HAP-1 (cell line): ENCODE measurements at regions not wholly inside any gene's neighbourhood (a gene's known extent, or its start where the extent isn't known, plus 50 kb on each side); places are given as distances from the start of the nearest gene placed in this dataset.

Experiments
- DNase-seq, 2 experiments: peaks; one replicate each; pipeline ENCODE4 v3.0.0-alpha.2; 2016 to 2020; ENCODE audit warnings: low spot score in 2 of 2
- H3K27me3 ChIP-seq: fragments of 250-450 bp; sonication (Bioruptor Pico); 2 replicates; pipeline ENCODE4 v1.5.1; 2020; ENCODE audit warnings: low read depth, mild to moderate bottlenecking, moderate library complexity
- H3K36me3 ChIP-seq: fragments of 250-450 bp; sonication (Bioruptor Pico); replicated peaks from 2 replicates; pipeline ENCODE4 v1.5.1; 2020; ENCODE audit warnings: mild to moderate bottlenecking
- H3K4me1 ChIP-seq: fragments of 250-450 bp; sonication (Bioruptor Pico); 2 replicates; pipeline ENCODE4 v1.5.1; 2020; ENCODE audit warnings: mild to moderate bottlenecking
- H3K4me3 ChIP-seq: fragments of 250-450 bp; sonication (Bioruptor Pico); 2 replicates; pipeline ENCODE4 v1.5.1; 2020; ENCODE audit warnings: mild to moderate bottlenecking, moderate library complexity
- H3K9me3 ChIP-seq: fragments of 250-450 bp; sonication (Bioruptor Pico); 2 replicates; pipeline ENCODE4 v1.5.1; 2020; ENCODE audit warnings: mild to moderate bottlenecking, moderate library complexity
- in situ Hi-C: fragments of 300-500 bp; cut with MboI; formaldehyde crosslinking; loops from 3 replicates; pipeline ENCODE4 v1.14.3; 2020; ENCODE audit warnings: low sequenced_read_pairs, inconsistent platforms, mixed read lengths

- H3K36me3 ChIP-seq = no peaks in the 10 kb centered on the region
- no peaks in the 10 kb centered on the region for H3K9me3 ChIP-seq
- in situ Hi-C loops = no loop called here
- H3K4me1 ChIP-seq = no peaks in the 10 kb centered on the region
- H3K27me3 ChIP-seq = no peaks in the 10 kb centered on the region; the same call in 1 of the 2 replicates
- no peak for DNase-seq
- H3K4me3 ChIP-seq = no peak overlapping the region
These were observed 186.8 kb downstream of the NDFIP2 start for GRCh38 chr13:79667771-79668170.

DNA sequence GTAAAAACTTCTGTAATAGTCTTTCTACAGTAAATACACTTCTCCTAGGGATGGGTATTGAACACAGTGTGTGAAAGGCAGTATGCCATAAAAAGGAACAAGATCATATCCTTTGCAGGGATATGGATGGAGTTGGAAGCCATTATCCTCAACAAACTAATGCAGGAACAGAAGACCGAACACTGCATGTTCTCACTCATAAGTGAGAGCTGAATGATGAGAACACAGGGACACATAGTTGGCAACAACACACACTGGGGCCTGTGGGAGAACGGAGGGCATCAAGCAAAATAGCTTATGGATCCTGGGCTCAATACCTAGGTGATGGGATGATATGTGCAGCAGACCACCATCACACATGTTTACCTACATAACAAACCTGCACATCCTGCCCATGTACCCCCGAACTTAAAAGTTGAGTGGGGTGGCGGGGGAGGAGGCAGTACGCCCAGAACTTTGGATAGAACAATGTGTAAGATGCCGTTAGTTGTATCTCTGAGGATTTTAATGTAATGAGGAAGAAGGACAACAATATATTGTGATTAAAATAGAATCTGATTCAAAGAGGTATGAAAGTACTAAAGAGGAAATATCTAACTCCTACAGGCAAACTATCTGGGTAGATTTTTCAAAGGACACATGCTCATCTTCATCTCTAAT, 183.2 kb downstream of the NDFIP2 start:
- H3K9me3 ChIP-seq = no peaks in the 10 kb centered on the region
- no peaks in the 10 kb centered on the region; the same call in none of the 2 replicates for H3K27me3 ChIP-seq
- DNase-seq = no peak
- H3K36me3 ChIP-seq = no peaks in the 10 kb centered on the region
- in situ Hi-C loops = no loop called here
- no peak overlapping the region for H3K4me3 ChIP-seq
- no peaks in the 10 kb centered on the region for H3K4me1 ChIP-seq

GRCh38 chr13:79663435-79663834, 182.5 kb downstream of the NDFIP2 start:
- Histone ChIP-seq H3K9me3 (no peaks in the 10 kb centered on the region), H3K4me1 (no peaks in the 10 kb centered on the region), H3K4me3 (no peak overlapping the region), H3K36me3 (no peaks in the 10 kb centered on the region), H3K27me3 (no peaks in the 10 kb centered on the region; the same call in none of the 2 replicates)
- in situ Hi-C loops = no loop called here
- DNase-seq = no peak

DNA sequence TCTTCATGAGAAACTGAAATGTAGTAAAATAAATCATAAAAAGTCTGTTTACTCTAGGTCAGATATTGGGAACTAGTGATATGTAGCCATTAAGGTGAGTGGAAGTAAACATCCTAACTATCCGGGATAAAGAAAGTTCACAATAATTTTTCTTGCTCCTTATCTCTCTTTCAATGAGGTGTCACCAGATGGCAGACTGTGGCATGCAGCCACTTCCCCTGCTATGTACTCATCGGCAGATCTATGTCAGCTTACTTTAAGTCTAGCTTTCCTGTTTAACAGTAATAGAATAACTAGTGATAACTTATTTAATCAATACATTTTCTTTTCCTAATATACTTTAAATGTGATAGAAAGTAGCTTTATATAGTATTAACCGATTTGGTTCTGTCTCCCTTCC, 181.9 kb downstream of the NDFIP2 start:
- no peak overlapping the region for H3K4me3 ChIP-seq
- DNase-seq = no peak
- H3K9me3 ChIP-seq = no peaks in the 10 kb centered on the region
- H3K27me3 ChIP-seq = no peaks in the 10 kb centered on the region; the same call in none of the 2 replicates
- no peaks in the 10 kb centered on the region for H3K4me1 ChIP-seq
- in situ Hi-C loops = no loop called here
- H3K36me3 ChIP-seq = no peaks in the 10 kb centered on the region

- Histone ChIP-seq H3K4me3 (no peak overlapping the region), H3K9me3 (no peaks in the 10 kb centered on the region), H3K4me1 (no peaks in the 10 kb centered on the region), H3K27me3 (no peaks in the 10 kb centered on the region; the same call in none of the 2 replicates), H3K36me3 (no peaks in the 10 kb centered on the region)
- no peak for DNase-seq
- in situ Hi-C loops = no loop called here
These were observed 179.4 kb downstream of the NDFIP2 start for GRCh38 chr13:79660361-79660760.

DNA sequence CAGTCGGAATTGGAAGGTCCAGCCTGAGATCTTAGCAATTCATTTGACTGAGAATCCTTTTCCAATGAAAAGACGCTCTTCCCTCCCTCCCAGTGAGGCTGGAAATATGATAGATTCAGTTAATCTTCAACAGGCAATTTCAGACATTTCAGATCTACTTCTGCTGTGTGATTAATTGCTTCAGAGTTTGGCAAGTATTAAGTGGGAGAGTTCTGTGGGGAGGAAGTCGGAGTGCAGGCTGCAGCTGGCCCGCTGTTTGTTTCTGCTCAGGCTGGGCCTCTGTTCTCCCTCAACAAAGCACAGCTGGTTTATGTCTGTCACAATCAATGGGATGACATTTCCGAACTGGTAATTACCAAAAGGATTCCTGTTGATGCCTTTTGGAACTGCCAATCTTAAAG, 178.2 kb downstream of the NDFIP2 start:
- Histone ChIP-seq H3K4me3 (no peak overlapping the region), H3K4me1 (no peaks in the 10 kb centered on the region), H3K9me3 (no peaks in the 10 kb centered on the region), H3K27me3 (no peaks in the 10 kb centered on the region; the same call in 1 of the 2 replicates), H3K36me3 (no peaks in the 10 kb centered on the region)
- no peak for DNase-seq
- in situ Hi-C loops = no loop called here

GRCh38 chr13:79658333-79658975, 177.5 kb downstream of the NDFIP2 start:
- Histone ChIP-seq H3K27me3 (no peaks in the 10 kb centered on the region; the same call in 1 of the 2 replicates), H3K4me1 (no peaks in the 10 kb centered on the region), H3K9me3 (no peaks in the 10 kb centered on the region), H3K4me3 (no peak overlapping the region), H3K36me3 (no peaks in the 10 kb centered on the region)
- in situ Hi-C loops = no loop called here
- no peak for DNase-seq

DNA sequence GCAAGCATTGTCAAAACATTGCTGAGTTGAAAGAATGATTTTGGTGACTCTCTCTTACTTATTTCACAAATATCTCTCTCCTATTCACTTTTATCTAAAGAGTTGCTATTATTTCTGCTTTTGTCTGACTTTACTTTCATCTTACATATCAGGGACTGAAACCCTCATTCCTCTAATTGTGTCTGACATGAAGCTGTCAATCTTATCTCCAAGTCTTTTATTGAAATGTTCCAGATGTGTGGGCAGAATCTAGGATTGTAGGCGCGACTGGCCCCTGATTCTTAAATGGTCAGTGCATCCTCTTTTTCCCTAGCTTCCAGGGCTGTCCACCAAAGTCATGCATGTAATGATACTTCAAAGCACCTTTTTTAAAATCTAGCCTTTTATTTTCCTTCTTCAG, 174.6 kb downstream of the NDFIP2 start:
- Histone ChIP-seq H3K4me3 (no peak overlapping the region), H3K4me1 (no peaks in the 10 kb centered on the region), H3K9me3 (no peaks in the 10 kb centered on the region), H3K27me3 (no peaks in the 10 kb centered on the region; the same call in 1 of the 2 replicates), H3K36me3 (no peaks in the 10 kb centered on the region)
- in situ Hi-C loops = no loop called here
- DNase-seq = no peak

- no peak overlapping the region for H3K4me3 ChIP-seq
- H3K4me1 ChIP-seq = no peaks in the 10 kb centered on the region
- H3K36me3 ChIP-seq = no peaks in the 10 kb centered on the region
- in situ Hi-C loops = no loop called here
- H3K9me3 ChIP-seq = no peaks in the 10 kb centered on the region
- DNase-seq = no peak
- no peaks in the 10 kb centered on the region; the same call in 1 of the 2 replicates for H3K27me3 ChIP-seq
These were observed 173.6 kb downstream of the NDFIP2 start for GRCh38 chr13:79654520-79654919.

DNA sequence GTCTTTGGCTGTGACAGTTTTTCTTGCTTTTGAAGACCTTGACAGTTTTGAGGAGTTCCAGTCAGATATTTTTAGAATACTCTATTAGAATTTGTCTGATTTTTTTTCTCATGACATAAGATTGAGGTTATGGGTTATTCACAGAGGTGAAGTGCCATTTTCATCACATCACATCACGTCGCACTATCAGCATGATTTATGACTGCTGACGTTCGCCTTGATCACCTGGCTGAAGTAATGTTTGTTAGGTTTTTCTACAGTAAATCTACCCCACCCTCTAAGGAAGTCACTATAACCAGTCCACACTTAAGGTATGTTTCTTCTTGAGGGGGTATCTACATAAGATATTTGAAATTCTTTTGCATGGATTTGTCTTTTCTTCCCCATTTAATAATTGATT, 169.7 kb downstream of the NDFIP2 start:
- no peak for DNase-seq
- in situ Hi-C loops = no loop called here
- H3K36me3 ChIP-seq = no peaks in the 10 kb centered on the region
- H3K27me3 ChIP-seq = peaks cover 3% of the 10 kb centered on the region
- H3K4me3 ChIP-seq = no peak overlapping the region
- no peaks in the 10 kb centered on the region for H3K9me3 ChIP-seq
- no peaks in the 10 kb centered on the region for H3K4me1 ChIP-seq

GRCh38 chr13:79648191-79648590, 167.2 kb downstream of the NDFIP2 start:
- peaks cover 3% of the 10 kb centered on the region; the same call in 1 of the 2 replicates for H3K27me3 ChIP-seq
- H3K4me1 ChIP-seq = no peaks in the 10 kb centered on the region
- no peak overlapping the region for H3K4me3 ChIP-seq
- in situ Hi-C loops = no loop called here
- no peak for DNase-seq
- no peaks in the 10 kb centered on the region for H3K36me3 ChIP-seq
- no peaks in the 10 kb centered on the region for H3K9me3 ChIP-seq

DNA sequence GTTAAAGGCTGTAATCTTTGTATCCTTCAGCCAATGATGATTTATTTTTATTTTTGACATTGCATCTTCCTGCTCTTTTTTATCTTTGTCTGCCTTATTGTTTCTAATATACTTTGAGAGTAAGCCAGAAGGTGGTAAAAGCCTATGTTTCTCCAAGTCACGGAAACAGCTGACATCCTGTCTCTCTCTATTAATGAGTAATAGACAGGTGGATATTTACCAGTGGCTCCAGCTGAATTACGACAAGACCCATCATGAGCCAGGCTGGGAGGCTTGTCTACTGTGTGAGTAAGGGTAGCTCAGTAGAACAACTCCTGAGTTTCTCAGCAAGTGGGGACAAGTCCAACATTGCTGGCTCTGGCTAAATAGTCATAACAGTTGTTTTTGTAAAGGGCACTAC, 166.6 kb downstream of the NDFIP2 start:
- peaks cover 3% of the 10 kb centered on the region; the same call in 1 of the 2 replicates for H3K27me3 ChIP-seq
- no peaks in the 10 kb centered on the region for H3K9me3 ChIP-seq
- no peaks in the 10 kb centered on the region for H3K4me1 ChIP-seq
- no peak for DNase-seq
- no peaks in the 10 kb centered on the region for H3K36me3 ChIP-seq
- in situ Hi-C loops = no loop called here
- H3K4me3 ChIP-seq = no peak overlapping the region

- Histone ChIP-seq H3K4me3 (no peak overlapping the region), H3K9me3 (no peaks in the 10 kb centered on the region), H3K36me3 (no peaks in the 10 kb centered on the region), H3K27me3 (peaks cover 3% of the 10 kb centered on the region; the same call in 1 of the 2 replicates), H3K4me1 (no peaks in the 10 kb centered on the region)
- no peak for DNase-seq
- in situ Hi-C loops = no loop called here
These were observed 165.9 kb downstream of the NDFIP2 start for GRCh38 chr13:79646880-79647279.

GRCh38 chr13:79645569-79645968, 164.6 kb downstream of the NDFIP2 start:
- Histone ChIP-seq H3K9me3 (no peaks in the 10 kb centered on the region), H3K36me3 (no peaks in the 10 kb centered on the region), H3K27me3 (peaks cover 3% of the 10 kb centered on the region; the same call in 1 of the 2 replicates), H3K4me3 (no peak overlapping the region), H3K4me1 (no peaks in the 10 kb centered on the region)
- in situ Hi-C loops = no loop called here
- DNase-seq = no peak
